HG02852 (cell line): ENCODE measurements at regions not wholly inside any gene's neighbourhood (a gene's known extent, or its start where the extent isn't known, plus 50 kb on each side); places are given as distances from the start of the nearest gene placed in this dataset.
"Not testable (repeated sequence)": the region's sequence is repeated elsewhere in the genome, so short reads cannot be mapped to it uniquely, and the experiment has no call there.

Source experiments
- ATAC-seq: cut with Tn5 transposase; IDR thresholded peaks from one replicate; pipeline ENCODE4 v1.9.1; 2021; ENCODE audit warnings: mild to moderate bottlenecking, moderate library complexity; ENCODE audit not compliant: unreplicated experiment

DNA sequence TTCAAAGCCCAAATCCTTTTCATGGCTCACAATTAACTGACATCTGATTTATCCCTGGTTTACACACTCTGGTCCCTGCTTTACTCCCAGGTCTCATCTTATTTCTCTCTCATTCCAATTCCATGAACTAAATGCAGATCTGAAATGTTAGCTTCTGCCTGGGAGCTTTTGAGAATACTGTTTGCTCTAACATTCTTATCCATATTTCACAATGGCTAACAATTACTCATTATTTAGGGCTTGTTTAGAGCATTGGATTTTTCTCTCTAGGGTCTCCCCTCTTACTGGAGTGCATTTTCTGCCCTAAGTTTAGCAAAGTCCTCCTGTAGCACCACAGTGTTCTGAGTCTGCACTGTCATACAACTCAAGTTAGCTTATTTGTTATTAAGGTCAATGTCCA, 121.5 kb upstream of the HCRTR2 start:
- ATAC-seq = no peak

DNA sequence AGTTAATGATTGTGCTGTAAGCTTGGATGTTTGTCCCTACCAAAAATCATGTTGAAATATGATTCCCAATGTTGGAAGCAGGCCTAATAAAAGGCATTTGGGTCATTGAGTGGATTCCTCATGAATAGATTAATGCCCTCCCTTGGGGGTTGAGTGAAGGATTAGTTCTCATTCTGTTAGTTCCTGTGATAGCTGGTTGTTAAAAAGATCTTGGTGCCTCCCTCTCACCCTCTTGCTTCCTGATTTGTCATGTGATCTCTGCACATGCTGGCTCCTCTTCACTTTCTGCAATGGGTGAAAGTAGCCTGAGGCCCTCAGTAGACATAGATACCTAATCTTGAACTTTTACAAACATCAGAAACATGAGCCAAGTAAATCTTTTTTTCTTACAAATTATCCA, 115.6 kb upstream of the HCRTR2 start:
- ATAC-seq = no peak

DNA sequence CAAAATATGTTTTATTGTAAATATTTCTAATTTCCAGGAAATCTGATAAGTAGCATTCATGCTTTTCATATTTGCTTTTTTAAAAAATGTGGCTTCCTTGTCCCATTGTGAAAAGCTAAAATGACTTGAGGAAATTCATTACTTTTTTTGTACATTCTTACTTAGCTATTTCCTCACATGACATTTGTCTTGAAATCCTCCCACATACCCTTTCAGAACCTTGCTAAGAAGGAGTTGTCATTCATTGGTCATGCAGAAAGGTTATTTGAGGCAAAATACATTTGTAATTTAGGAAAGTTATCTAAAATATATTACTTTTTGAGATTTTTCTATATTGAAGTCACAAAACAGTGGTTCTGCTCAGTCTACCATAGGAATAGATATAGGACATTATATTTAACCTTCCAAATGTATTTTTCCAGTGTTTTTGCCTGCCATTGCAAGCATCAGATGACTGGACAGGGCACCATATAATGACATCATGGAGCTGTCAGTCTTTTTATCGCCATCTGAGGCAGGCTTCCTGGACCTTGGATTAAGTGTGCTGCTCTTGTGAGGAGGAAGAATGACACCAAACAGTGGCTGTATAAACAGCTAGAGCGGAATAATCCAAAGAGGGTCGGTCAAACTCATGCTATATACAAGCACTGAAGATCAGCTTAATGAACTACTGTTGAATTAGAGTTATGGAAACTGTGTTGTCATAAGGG, 109.4 kb upstream of the HCRTR2 start:
- no peak for ATAC-seq

DNA sequence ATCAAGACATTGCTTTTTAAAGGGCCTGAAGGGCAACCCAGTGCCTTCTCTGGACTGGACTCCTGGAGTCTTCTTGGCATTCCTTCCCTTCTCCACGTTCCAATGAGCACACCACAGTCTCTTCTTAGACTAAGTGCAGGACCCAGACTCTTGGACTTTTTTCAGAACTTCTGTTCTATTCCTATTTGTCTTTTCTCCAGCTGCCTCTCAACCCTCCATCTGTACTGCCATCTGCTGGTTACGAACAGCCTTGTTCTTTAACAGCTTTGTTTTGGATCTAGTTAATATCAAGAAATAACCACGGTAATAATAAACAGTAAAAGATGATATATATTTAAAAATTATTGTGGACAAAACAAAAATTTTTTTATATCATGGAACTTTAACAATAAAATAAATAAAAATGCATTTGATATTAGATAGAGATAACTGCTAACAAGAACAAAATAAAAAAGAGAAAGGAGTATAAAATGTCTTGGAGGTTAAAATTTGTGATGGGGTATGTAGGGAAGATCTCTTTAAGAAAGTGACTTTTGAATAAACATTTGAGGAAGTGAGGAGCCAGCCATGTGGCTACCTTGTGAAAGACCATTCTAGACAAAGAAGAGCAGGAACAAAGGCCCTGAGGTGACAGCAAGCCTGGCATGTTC, 105.1 kb upstream of the HCRTR2 start:
- ATAC-seq = no peak

DNA sequence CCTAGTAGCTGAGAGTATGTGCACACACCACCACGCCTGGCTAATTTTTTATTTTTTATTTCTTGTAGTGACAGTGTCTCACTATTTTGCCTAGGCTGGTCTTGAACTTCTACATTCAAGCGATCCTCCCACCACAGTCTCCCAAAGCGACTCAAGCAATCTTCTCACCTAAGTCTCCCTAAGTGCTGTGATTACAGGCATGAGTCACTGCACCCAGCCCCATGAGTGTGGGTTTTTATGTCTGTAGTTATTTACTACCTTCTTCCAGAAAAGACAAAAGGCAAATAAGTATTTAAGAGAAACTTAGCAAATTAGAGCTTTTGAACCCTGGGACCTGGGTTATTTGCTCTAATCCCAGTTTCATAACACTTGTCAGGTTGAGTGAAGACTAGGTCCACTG, 92.3 kb upstream of the HCRTR2 start:
- no peak for ATAC-seq

- ATAC-seq = not testable (repeated sequence)
Observed at GRCh38 chr6:55088011-55088410, 86.3 kb upstream of the HCRTR2 start.

DNA sequence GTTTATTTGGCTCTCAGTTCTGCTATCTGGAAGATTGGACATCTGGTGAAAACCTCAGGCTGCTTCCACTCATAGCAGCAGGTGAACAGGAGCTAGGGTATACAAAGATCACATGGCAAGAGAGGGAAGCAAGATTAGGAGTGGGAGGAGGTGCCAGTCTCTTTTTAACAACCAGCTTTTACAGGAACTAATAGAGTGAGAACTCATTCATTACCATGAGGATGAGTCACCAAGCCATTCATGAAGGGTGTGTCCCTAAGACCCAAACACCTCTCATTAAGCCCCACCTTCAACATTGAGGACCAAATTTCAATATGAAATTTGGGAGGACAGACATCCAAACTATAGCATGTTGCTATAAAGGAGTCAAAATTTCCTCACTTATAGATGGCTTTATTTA, 85.4 kb upstream of the HCRTR2 start:
- ATAC-seq = no peak

GRCh38 chr6:55089325-55089724, 85.0 kb upstream of the HCRTR2 start:
- ATAC-seq = no peak

DNA sequence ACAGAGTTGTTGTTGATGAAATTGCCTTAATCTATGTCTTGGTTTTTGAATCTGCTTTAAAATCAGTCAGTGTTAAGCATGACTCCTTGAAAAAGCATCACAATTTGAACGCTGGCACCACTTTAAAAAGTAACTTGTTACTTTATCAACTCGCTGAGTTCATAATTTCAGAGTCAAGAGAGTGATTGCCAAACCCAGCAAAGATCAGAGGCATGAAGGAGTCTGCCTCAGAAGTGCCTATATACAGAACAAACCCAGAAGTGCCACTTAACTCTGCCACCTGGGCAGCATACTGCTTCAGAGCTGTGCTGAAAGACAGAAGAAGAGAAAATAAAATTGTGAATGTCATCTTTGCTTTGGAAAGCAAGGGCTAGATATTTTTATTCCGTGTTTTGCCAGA, 73.6 kb upstream of the HCRTR2 start:
- no peak for ATAC-seq

GRCh38 chr6:55101157-55101556, 73.2 kb upstream of the HCRTR2 start:
- ATAC-seq = no peak

DNA sequence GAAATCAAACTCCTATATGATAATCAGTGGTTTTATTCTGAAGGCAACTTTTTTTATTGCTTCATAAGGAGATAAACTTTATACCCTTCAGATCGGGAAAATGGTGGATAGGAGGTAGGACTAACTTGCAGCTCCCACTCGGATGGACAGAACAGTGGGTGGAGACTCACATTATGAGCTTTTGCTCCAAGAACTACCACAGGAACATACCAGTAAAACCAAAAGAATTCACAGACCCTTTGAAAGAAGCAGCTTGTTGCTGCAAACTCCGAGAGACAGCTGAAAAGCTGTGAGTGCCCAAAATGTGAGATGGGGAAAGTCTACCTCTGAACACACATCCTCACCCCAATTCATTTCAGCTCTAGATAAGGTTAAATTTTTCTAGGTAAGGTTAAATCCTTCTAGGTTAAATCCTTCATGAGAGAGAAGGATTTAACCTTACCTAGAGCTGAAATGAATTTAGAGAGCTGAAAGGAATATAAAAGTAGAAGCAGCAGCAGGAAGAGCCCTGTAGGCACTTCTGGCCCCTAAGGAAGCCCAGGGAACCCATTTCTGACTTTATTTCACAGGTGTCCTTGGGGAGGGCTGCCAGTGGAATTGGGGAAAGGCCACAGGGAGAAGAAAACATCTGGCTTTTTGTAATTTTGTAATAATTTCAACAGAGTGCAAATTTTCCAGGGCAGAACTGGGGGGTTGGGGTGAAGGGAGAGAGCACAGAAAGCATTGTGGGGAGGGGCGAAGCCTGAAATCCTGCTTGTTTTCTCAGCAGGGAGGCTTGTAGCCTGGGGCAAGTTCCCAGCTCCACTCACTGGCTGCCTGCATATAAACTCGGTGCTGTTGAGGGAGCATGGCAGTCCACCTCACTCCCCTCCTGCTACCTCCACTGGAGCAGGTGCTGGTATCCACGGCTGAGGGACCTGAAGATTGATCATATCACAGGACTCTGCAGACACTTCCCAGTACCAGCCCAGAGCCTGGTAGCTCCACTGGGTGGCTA, 65.9 kb upstream of the HCRTR2 start:
- ATAC-seq = no peak

DNA sequence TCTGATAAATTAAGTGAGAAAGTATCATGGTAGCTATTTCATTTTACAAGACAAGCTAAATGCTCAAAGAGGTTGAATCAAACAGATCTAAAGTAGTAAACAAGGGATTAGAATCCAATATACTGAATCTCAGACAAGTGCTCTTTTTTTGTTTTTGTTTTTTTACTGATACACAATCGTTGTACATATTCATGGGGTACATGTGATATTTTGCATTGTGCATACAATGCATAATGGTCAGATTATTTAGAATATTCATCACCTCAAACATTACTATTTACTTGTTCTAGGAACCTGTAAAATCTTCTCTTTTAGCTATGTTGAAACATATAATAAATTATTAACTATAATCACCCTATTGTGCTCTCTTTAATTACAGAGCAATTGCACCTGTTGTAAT, 57.0 kb upstream of the HCRTR2 start:
- ATAC-seq = no peak

GRCh38 chr6:55124241-55124640, 50.1 kb upstream of the HCRTR2 start:
- not testable (repeated sequence) for ATAC-seq
